HFF-Myc (cell line): ENCODE measurements at regions not wholly inside any gene's neighbourhood (a gene's known extent, or its start where the extent isn't known, plus 50 kb on each side); places are given as distances from the start of the nearest gene placed in this dataset.

Experiments used
- DNase-seq: peaks from one replicate; pipeline ENCODE4 v3.0.0-alpha.2; 2011; ENCODE audit warnings: low read depth; ENCODE audit errors: extremely low read depth
- H3K4me3 ChIP-seq: replicated peaks from 2 replicates; pipeline ENCODE4 v1.5.1; 2011; ENCODE audit warnings: low read depth, mild to moderate bottlenecking, control low read depth, low read length
- CTCF ChIP-seq: IDR thresholded peaks from 2 replicates; pipeline ENCODE4 v1.5.1; 2012; ENCODE audit warnings: mild to moderate bottlenecking, low read depth, low read length, control low read depth; ENCODE audit errors: missing control alignments

GRCh38 chr22:22137891-22138290 lies 106.7 kb upstream of the VPREB1 start:
- no peak for TF ChIP-seq CTCF
- no peak for DNase-seq
- no peak overlapping the region for H3K4me3 ChIP-seq

- H3K4me3 ChIP-seq, result no peak overlapping the region
- TF ChIP-seq CTCF, result no peak
- DNase-seq, result no peak
Observed at GRCh38 chr22:22133910-22134309, 110.7 kb upstream of the VPREB1 start.

- DNase-seq, result no peak
- TF ChIP-seq CTCF, result no peak
- no peak overlapping the region for H3K4me3 ChIP-seq
Observed at GRCh38 chr22:22130953-22131608, 113.5 kb upstream of the VPREB1 start.

GRCh38 chr22:22129387-22129786 lies 115.2 kb upstream of the VPREB1 start:
- DNase-seq, result no peak

GRCh38 chr22:22128440-22128839 lies 116.1 kb upstream of the VPREB1 start:
- no peak overlapping the region for H3K4me3 ChIP-seq
- no peak for DNase-seq
- no peak for TF ChIP-seq CTCF

More at GRCh38 chr22:22129387-22129786, 115.2 kb upstream of the VPREB1 start:
- H3K4me3 ChIP-seq, result no peak overlapping the region
- no peak for TF ChIP-seq CTCF

GRCh38 chr22:22127100-22127499 lies 117.5 kb upstream of the VPREB1 start:
- H3K4me3 ChIP-seq, result no peak overlapping the region
- TF ChIP-seq CTCF, result no peak
- DNase-seq, result no peak
